ENCODE measurements at regions not wholly inside any gene's neighbourhood (a gene's known extent, or its start where the extent isn't known, plus 50 kb on each side); places are given as distances from the start of the nearest gene placed in this dataset.
"Not testable (repeated sequence)": the region's sequence is repeated elsewhere in the genome, so short reads cannot be mapped to it uniquely, and the experiment has no call there.

DNA sequence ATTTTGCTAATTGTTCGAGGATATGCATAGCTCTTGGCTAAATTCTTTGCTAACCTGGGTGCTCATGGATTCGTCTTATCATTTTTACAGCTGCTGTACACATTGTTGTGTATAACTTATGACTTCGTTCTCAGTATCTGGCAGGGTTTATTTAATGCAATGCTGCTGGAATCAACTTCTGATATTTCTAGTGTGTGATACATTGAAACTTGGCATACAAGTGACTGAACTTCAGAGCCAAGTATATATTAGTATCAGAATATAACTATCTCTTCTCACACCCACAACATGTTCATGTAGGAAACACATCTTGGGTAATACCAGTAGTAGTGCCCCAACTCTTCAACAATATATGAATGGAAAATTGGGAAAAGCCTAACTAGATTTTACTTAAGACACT lies 764.2 kb downstream of the TENT5A start:
- no peaks in the 10 kb centered on the region for H3K4me1 ChIP-seq
- H3K27me3 ChIP-seq: no peaks in the 10 kb centered on the region
- no peak overlapping the region for H3K27ac ChIP-seq
- no peak overlapping the region for H3K4me3 ChIP-seq
- no peak for TF ChIP-seq POLR2A (IDR thresholded peaks at IDR 0.05)
- TF ChIP-seq POLR2AphosphoS5 (IDR thresholded peaks at IDR 0.05; ENCODE audit: insufficient read depth in 1 of 2, low read depth in 1 of 2): no peak
- TF ChIP-seq, protein P1, sequence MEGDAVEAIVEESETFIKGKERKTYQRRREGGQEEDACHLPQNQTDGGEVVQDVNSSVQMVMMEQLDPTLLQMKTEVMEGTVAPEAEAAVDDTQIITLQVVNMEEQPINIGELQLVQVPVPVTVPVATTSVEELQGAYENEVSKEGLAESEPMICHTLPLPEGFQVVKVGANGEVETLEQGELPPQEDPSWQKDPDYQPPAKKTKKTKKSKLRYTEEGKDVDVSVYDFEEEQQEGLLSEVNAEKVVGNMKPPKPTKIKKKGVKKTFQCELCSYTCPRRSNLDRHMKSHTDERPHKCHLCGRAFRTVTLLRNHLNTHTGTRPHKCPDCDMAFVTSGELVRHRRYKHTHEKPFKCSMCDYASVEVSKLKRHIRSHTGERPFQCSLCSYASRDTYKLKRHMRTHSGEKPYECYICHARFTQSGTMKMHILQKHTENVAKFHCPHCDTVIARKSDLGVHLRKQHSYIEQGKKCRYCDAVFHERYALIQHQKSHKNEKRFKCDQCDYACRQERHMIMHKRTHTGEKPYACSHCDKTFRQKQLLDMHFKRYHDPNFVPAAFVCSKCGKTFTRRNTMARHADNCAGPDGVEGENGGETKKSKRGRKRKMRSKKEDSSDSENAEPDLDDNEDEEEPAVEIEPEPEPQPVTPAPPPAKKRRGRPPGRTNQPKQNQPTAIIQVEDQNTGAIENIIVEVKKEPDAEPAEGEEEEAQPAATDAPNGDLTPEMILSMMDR (IDR thresholded peaks at IDR 0.05): no peak
- H3K9me3 ChIP-seq: no peaks in the 10 kb centered on the region
- H3K36me3 ChIP-seq: no peaks in the 10 kb centered on the region
- intact Hi-C loops (cut with DNase I): no loop called here
- DNase-seq (ENCODE audit: extremely low spot score in 2 of 2): no peak

DNA sequence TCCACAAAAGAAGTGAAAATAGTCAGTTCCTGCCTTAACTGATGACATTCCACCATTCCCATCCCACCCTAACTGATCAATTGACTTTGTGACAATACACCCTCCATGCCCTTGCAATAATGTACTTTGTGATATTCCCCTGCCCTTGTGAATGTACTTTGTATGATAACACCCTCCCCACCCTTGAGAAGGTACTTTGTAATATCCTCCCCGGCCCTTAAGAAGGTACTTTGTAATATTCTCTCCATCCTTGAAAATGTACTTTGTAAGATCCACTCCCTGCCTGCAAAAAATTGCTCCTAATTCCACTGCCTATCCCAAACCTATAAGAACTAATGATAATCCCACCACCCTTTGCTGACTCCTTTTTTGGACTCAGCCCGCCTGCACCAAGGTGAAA lies 771.3 kb downstream of the TENT5A start:
- DNase-seq (ENCODE audit: extremely low spot score in 2 of 2); H3K9me3 ChIP-seq; H3K4me1 ChIP-seq; H3K4me3 ChIP-seq; H3K27ac ChIP-seq; H3K27me3 ChIP-seq; intact Hi-C loops (cut with DNase I); H3K36me3 ChIP-seq: not testable (repeated sequence)

DNA sequence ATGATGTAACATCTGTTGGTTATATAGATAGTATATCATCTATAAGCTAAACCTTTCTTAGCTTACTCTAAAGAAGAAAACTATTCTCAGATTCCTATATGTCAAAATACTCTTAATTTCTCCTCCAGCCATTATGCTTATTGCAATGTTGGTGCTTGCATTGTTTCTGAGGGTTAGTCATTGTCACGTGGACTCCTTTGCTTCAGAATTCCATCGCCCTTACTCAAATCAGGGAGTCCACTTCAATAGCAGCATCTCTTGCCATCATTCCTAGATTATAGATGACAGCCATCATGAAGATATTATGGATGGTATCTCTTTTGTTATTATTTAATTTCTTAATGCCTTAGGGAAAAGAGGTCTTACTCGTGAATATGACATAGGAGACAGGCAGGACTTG lies 776.1 kb downstream of the TENT5A start:
- Histone ChIP-seq H3K27ac (no peak overlapping the region), H3K36me3 (no peaks in the 10 kb centered on the region), H3K27me3 (no peaks in the 10 kb centered on the region), H3K9me3 (no peaks in the 10 kb centered on the region), H3K4me3 (no peak overlapping the region), H3K4me1 (no peaks in the 10 kb centered on the region)
- TF ChIP-seq POLR2A (IDR thresholded peaks at IDR 0.05) (no peak), POLR2AphosphoS5 (IDR thresholded peaks at IDR 0.05; ENCODE audit: insufficient read depth in 1 of 2, low read depth in 1 of 2) (no peak)
- TF ChIP-seq, protein P1 (IDR thresholded peaks at IDR 0.05): no peak
- no peak for DNase-seq (ENCODE audit: extremely low spot score in 2 of 2)
- intact Hi-C loops (cut with DNase I): no loop called here

DNA sequence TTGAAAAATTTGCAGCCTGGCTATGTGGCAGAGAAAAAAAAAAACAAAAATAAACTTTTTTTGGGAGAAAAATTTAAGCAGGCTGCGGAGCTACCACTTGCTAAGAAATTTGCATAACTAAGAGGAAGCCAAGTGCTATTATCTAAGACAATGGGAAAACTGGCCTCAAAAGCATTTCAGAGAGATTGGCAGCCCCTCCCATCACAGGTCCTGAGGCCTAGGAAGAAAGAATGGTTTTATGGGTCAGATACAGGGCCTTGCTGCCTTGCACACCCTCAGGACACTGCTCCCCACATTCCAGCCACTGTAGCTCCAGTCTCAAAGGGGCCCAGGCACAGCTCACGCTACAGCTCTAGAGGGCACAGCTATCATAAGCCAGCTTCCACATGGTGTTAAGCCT lies 777.9 kb downstream of the TENT5A start:
- TF ChIP-seq POLR2A (IDR thresholded peaks at IDR 0.05) (no peak), POLR2AphosphoS5 (IDR thresholded peaks at IDR 0.05; ENCODE audit: insufficient read depth in 1 of 2, low read depth in 1 of 2) (no peak)
- TF ChIP-seq, protein P1 (IDR thresholded peaks at IDR 0.05): no peak
- intact Hi-C loops (cut with DNase I): no loop called here

DNA sequence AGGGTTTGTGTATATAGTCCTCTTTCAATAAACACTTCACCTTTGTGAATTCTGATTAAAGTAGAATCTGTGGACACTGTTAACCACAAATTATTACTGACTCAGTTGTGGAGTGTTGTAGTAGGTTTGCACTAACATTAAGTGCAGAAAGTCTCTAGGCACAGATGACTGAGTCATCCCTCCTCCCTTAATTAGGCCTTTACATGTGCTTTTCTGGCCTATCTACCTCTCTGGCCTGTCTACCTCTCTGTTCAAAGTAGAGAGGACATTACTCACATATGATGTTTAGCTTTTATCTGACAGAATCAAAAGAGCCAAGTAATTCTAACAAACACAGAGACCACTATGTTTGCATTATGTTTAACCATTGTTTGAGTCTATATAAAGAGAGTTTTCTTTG lies 783.0 kb downstream of the TENT5A start:
- TF ChIP-seq POLR2AphosphoS5 (IDR thresholded peaks at IDR 0.05; ENCODE audit: insufficient read depth in 1 of 2, low read depth in 1 of 2) (no peak), POLR2A (IDR thresholded peaks at IDR 0.05) (no peak)
- TF ChIP-seq, protein P1 (IDR thresholded peaks at IDR 0.05): no peak
- Histone ChIP-seq H3K9me3 (no peaks in the 10 kb centered on the region), H3K27me3 (no peaks in the 10 kb centered on the region), H3K4me1 (no peaks in the 10 kb centered on the region), H3K27ac (no peak overlapping the region), H3K36me3 (no peaks in the 10 kb centered on the region), H3K4me3 (no peak overlapping the region)
- intact Hi-C loops (cut with DNase I): no loop called here
- no peak for DNase-seq (ENCODE audit: extremely low spot score in 2 of 2)

More for the DNA sequence above, 777.9 kb downstream of the TENT5A start:
- no peaks in the 10 kb centered on the region for H3K4me1 ChIP-seq
- H3K9me3 ChIP-seq: no peaks in the 10 kb centered on the region
- DNase-seq (ENCODE audit: extremely low spot score in 2 of 2): no peak
- no peak overlapping the region for H3K27ac ChIP-seq
- no peak overlapping the region for H3K4me3 ChIP-seq
- H3K36me3 ChIP-seq: no peaks in the 10 kb centered on the region
- no peaks in the 10 kb centered on the region for H3K27me3 ChIP-seq

DNA sequence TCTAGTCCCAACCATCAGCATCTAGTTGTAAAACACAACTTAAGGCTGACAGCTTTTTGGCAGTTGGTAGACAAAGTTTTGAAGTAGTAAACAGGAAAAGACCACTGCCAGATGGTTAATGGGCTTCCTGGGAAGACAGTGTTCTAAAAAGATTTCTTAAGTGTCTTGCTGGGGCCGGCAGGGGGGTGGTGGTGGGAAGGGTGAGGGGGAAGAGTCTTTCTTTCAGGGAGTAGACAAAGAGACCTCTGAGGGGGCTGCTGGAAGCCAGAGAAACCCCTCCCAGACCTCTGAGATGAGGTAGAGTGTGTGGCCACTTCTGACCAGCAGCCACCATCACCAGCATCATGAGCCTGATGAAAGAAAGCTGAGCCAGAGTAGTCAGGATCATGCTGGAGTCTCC lies 784.9 kb downstream of the TENT5A start:
- Histone ChIP-seq H3K27me3 (no peaks in the 10 kb centered on the region), H3K36me3 (no peaks in the 10 kb centered on the region), H3K4me3 (no peak overlapping the region), H3K27ac (no peak overlapping the region), H3K9me3 (no peaks in the 10 kb centered on the region), H3K4me1 (no peaks in the 10 kb centered on the region)
- intact Hi-C loops (cut with DNase I): no loop called here
- TF ChIP-seq POLR2A (IDR thresholded peaks at IDR 0.05) (no peak), POLR2AphosphoS5 (IDR thresholded peaks at IDR 0.05; ENCODE audit: insufficient read depth in 1 of 2, low read depth in 1 of 2) (no peak)
- DNase-seq (ENCODE audit: extremely low spot score in 2 of 2): no peak
